Epithelial cell of esophagus (primary cell): ENCODE measurements at regions not wholly inside any gene's neighbourhood (a gene's known extent, or its start where the extent isn't known, plus 50 kb on each side); places are given as distances from the start of the nearest gene placed in this dataset.

ENCODE experiments used
- DNase-seq: peaks from one replicate; pipeline ENCODE4 v3.0.0; 2010; ENCODE audit warnings: low read depth
- H3K4me3 ChIP-seq: 2 replicates; pipeline ENCODE4 v1.5.1; 2011; ENCODE audit warnings: mild to moderate bottlenecking, low read length, control low read depth
- CTCF ChIP-seq: IDR thresholded peaks from 2 replicates; pipeline ENCODE4 v1.5.1; 2011; ENCODE audit warnings: low read depth, mild to moderate bottlenecking, low read length, control low read depth, inconsistent platforms; ENCODE audit not compliant: insufficient read depth; ENCODE audit errors: missing control alignments

- H3K4me3 ChIP-seq = no peak overlapping the region
- DNase-seq = no peak
- no peak for TF ChIP-seq CTCF
These were observed 260.7 kb upstream of the CSF3R start for GRCh38 chr1:36743286-36744005.

- no peak overlapping the region for H3K4me3 ChIP-seq
- no peak for TF ChIP-seq CTCF
- no peak for DNase-seq
These were observed 258.4 kb upstream of the CSF3R start for GRCh38 chr1:36741066-36741465.

- no peak for TF ChIP-seq CTCF
- H3K4me3 ChIP-seq = no peak overlapping the region
- no peak for DNase-seq
These were observed 257.7 kb upstream of the CSF3R start for GRCh38 chr1:36740446-36740845.

- DNase-seq = no peak
- TF ChIP-seq CTCF = no peak
These were observed 257.1 kb upstream of the CSF3R start for GRCh38 chr1:36739703-36740289.

GRCh38 chr1:36738245-36738644 is 255.5 kb upstream of the CSF3R start:
- no peak overlapping the region for H3K4me3 ChIP-seq
- DNase-seq = no peak
- TF ChIP-seq CTCF = no peak

More at GRCh38 chr1:36739703-36740289, 257.1 kb upstream of the CSF3R start:
- no peak overlapping the region for H3K4me3 ChIP-seq

GRCh38 chr1:36737767-36738166 is 255.1 kb upstream of the CSF3R start:
- no peak for DNase-seq
- no peak overlapping the region for H3K4me3 ChIP-seq
- TF ChIP-seq CTCF = no peak
